ENCODE measurements at regions not wholly inside any gene's neighbourhood (a gene's known extent, or its start where the extent isn't known, plus 50 kb on each side); places are given as distances from the start of the nearest gene placed in this dataset.

GRCh38 chr13:33376212-33376611 is 90.7 kb upstream of the STARD13 start:
- no peak overlapping the region for H3K23ac ChIP-seq (ENCODE audit: low read length)
- H3K4ac ChIP-seq (ENCODE audit: low read depth, low read length) = no peak overlapping the region
- H3K79me2 ChIP-seq (ENCODE audit: control insufficient read depth, insufficient read depth, low read length) = no peaks in the 10 kb centered on the region
- H3K36me3 ChIP-seq (ENCODE audit: control insufficient read depth, insufficient read depth, low read length) = no peaks in the 10 kb centered on the region
- H4K8ac ChIP-seq (ENCODE audit: low read depth, low read length) = no peak overlapping the region
- H3K27ac ChIP-seq (ENCODE audit: low read depth, low read length) = no peak overlapping the region
- no peak overlapping the region for H3K4me3 ChIP-seq (ENCODE audit: low read length)
- H3K18ac ChIP-seq (ENCODE audit: low read length) = no peak overlapping the region
- WGBS (ENCODE audit: extremely low coverage, insufficient coverage, low lambda C conversion rate) = no CpG with 5 or more reads among the region's 1 CpG
- H2BK5ac ChIP-seq (ENCODE audit: low read length) = no peak overlapping the region
- H3K4me1 ChIP-seq (ENCODE audit: control insufficient read depth, low read depth, low read length) = peaks cover 2% of the 10 kb centered on the region
- H3K56ac ChIP-seq (ENCODE audit: low read length) = no peak overlapping the region
- no peak overlapping the region for H3K9ac ChIP-seq (ENCODE audit: low read length)
- no peaks in the 10 kb centered on the region for H3K27me3 ChIP-seq (ENCODE audit: insufficient read depth, low read length, poor library complexity)
- no peak overlapping the region for H3K4me2 ChIP-seq (ENCODE audit: low read length)
- H2BK15ac ChIP-seq (replicated peaks; ENCODE audit: low read depth) = no peak overlapping the region
- H2BK120ac ChIP-seq (ENCODE audit: low read depth, low read length) = no peak overlapping the region
- no peak for DNase-seq
- no peak overlapping the region for H2AK5ac ChIP-seq (ENCODE audit: low read length)
- H4K5ac ChIP-seq (ENCODE audit: low read length) = no peak overlapping the region
- no peaks in the 10 kb centered on the region for H3K79me1 ChIP-seq (ENCODE audit: low read length)

- H3K23ac ChIP-seq (ENCODE audit: low read length) = no peak overlapping the region
- no peak overlapping the region for H2BK5ac ChIP-seq (ENCODE audit: low read length)
- H3K36me3 ChIP-seq (ENCODE audit: control insufficient read depth, insufficient read depth, low read length) = no peaks in the 10 kb centered on the region
- H3K9ac ChIP-seq (ENCODE audit: low read length) = no peak overlapping the region
- no peaks in the 10 kb centered on the region for H3K27me3 ChIP-seq (ENCODE audit: insufficient read depth, low read length, poor library complexity)
- H3K27ac ChIP-seq (ENCODE audit: low read depth, low read length) = no peak overlapping the region
- no peak overlapping the region for H4K8ac ChIP-seq (ENCODE audit: low read depth, low read length)
- H3K18ac ChIP-seq (ENCODE audit: low read length) = no peak overlapping the region
- no peaks in the 10 kb centered on the region for H3K79me2 ChIP-seq (ENCODE audit: control insufficient read depth, insufficient read depth, low read length)
- H2AK5ac ChIP-seq (ENCODE audit: low read length) = no peak overlapping the region
- no peak overlapping the region for H3K4ac ChIP-seq (ENCODE audit: low read depth, low read length)
- no peak overlapping the region for H3K4me2 ChIP-seq (ENCODE audit: low read length)
- H3K56ac ChIP-seq (ENCODE audit: low read length) = no peak overlapping the region
- no peak for DNase-seq
- H3K4me3 ChIP-seq (ENCODE audit: low read length) = no peak overlapping the region
- no peak overlapping the region for H2BK15ac ChIP-seq (replicated peaks; ENCODE audit: low read depth)
- no peaks in the 10 kb centered on the region for H3K79me1 ChIP-seq (ENCODE audit: low read length)
- no CpG with 5 or more reads among the region's 4 CpGs for WGBS (ENCODE audit: extremely low coverage, insufficient coverage, low lambda C conversion rate)
- H3K4me1 ChIP-seq (ENCODE audit: control insufficient read depth, low read depth, low read length) = peaks cover 2% of the 10 kb centered on the region
- no peak overlapping the region for H4K5ac ChIP-seq (ENCODE audit: low read length)
- H2BK120ac ChIP-seq (ENCODE audit: low read depth, low read length) = no peak overlapping the region
Measured at GRCh38 chr13:33377411-33377810, 91.9 kb upstream of the STARD13 start.

GRCh38 chr13:33377825-33378224 is 92.3 kb upstream of the STARD13 start:
- no peak overlapping the region for H3K56ac ChIP-seq (ENCODE audit: low read length)
- no peak for DNase-seq
- no peak overlapping the region for H3K18ac ChIP-seq (ENCODE audit: low read length)
- H2BK5ac ChIP-seq (ENCODE audit: low read length) = no peak overlapping the region
- H3K23ac ChIP-seq (ENCODE audit: low read length) = no peak overlapping the region
- no peak overlapping the region for H3K4me2 ChIP-seq (ENCODE audit: low read length)
- H2BK120ac ChIP-seq (ENCODE audit: low read depth, low read length) = no peak overlapping the region
- H3K36me3 ChIP-seq (ENCODE audit: control insufficient read depth, insufficient read depth, low read length) = no peaks in the 10 kb centered on the region
- peaks cover 2% of the 10 kb centered on the region for H3K4me1 ChIP-seq (ENCODE audit: control insufficient read depth, low read depth, low read length)
- no peak overlapping the region for H3K4me3 ChIP-seq (ENCODE audit: low read length)
- no peak overlapping the region for H4K8ac ChIP-seq (ENCODE audit: low read depth, low read length)
- no peak overlapping the region for H4K5ac ChIP-seq (ENCODE audit: low read length)
- H2AK5ac ChIP-seq (ENCODE audit: low read length) = no peak overlapping the region
- H3K27me3 ChIP-seq (ENCODE audit: insufficient read depth, low read length, poor library complexity) = no peaks in the 10 kb centered on the region
- no peaks in the 10 kb centered on the region for H3K79me2 ChIP-seq (ENCODE audit: control insufficient read depth, insufficient read depth, low read length)
- no peak overlapping the region for H3K9ac ChIP-seq (ENCODE audit: low read length)
- no peaks in the 10 kb centered on the region for H3K79me1 ChIP-seq (ENCODE audit: low read length)
- H3K4ac ChIP-seq (ENCODE audit: low read depth, low read length) = no peak overlapping the region
- no peak overlapping the region for H2BK15ac ChIP-seq (replicated peaks; ENCODE audit: low read depth)
- no peak overlapping the region for H3K27ac ChIP-seq (ENCODE audit: low read depth, low read length)

GRCh38 chr13:33379608-33380007 is 94.1 kb upstream of the STARD13 start:
- Histone ChIP-seq H3K79me1 (ENCODE audit: low read length) (no peaks in the 10 kb centered on the region), H3K4me2 (ENCODE audit: low read length) (no peak overlapping the region), H3K4me1 (ENCODE audit: control insufficient read depth, low read depth, low read length) (peaks cover 3% of the 10 kb centered on the region), H3K23ac (ENCODE audit: low read length) (no peak overlapping the region), H2BK5ac (ENCODE audit: low read length) (no peak overlapping the region), H3K27me3 (ENCODE audit: insufficient read depth, low read length, poor library complexity) (no peaks in the 10 kb centered on the region), H2BK15ac (replicated peaks; ENCODE audit: low read depth) (no peak overlapping the region), H3K79me2 (ENCODE audit: control insufficient read depth, insufficient read depth, low read length) (no peaks in the 10 kb centered on the region), H2AK5ac (ENCODE audit: low read length) (no peak overlapping the region), H3K56ac (ENCODE audit: low read length) (no peak overlapping the region), H3K36me3 (ENCODE audit: control insufficient read depth, insufficient read depth, low read length) (no peaks in the 10 kb centered on the region), H3K4ac (ENCODE audit: low read depth, low read length) (no peak overlapping the region), H3K9ac (ENCODE audit: low read length) (no peak overlapping the region), H3K4me3 (ENCODE audit: low read length) (no peak overlapping the region), H3K18ac (ENCODE audit: low read length) (no peak overlapping the region), H4K5ac (ENCODE audit: low read length) (no peak overlapping the region), H4K8ac (ENCODE audit: low read depth, low read length) (no peak overlapping the region), H3K27ac (ENCODE audit: low read depth, low read length) (no peak overlapping the region), H2BK120ac (ENCODE audit: low read depth, low read length) (no peak overlapping the region)
- DNase-seq = peak; percentile 89

- no peak overlapping the region for H3K9ac ChIP-seq (ENCODE audit: low read length)
- H3K56ac ChIP-seq (ENCODE audit: low read length) = peak overlapping the region; percentile 17
- no peak overlapping the region for H2BK15ac ChIP-seq (replicated peaks; ENCODE audit: low read depth)
- no peaks in the 10 kb centered on the region for H3K79me2 ChIP-seq (ENCODE audit: control insufficient read depth, insufficient read depth, low read length)
- H4K5ac ChIP-seq (ENCODE audit: low read length) = no peak overlapping the region
- WGBS (ENCODE audit: extremely low coverage, insufficient coverage, low lambda C conversion rate) = no CpG with 5 or more reads among the region's 3 CpGs
- H2BK5ac ChIP-seq (ENCODE audit: low read length) = peak overlapping the region; percentile 56
- no peak overlapping the region for H3K27ac ChIP-seq (ENCODE audit: low read depth, low read length)
- no peak overlapping the region for H3K18ac ChIP-seq (ENCODE audit: low read length)
- H3K4ac ChIP-seq (ENCODE audit: low read depth, low read length) = no peak overlapping the region
- peak; percentile 68 for DNase-seq
- H3K4me1 ChIP-seq (ENCODE audit: control insufficient read depth, low read depth, low read length) = peaks cover 4% of the 10 kb centered on the region
- H3K4me3 ChIP-seq (ENCODE audit: low read length) = no peak overlapping the region
- H2BK120ac ChIP-seq (ENCODE audit: low read depth, low read length) = no peak overlapping the region
- H3K4me2 ChIP-seq (ENCODE audit: low read length) = no peak overlapping the region
- H3K23ac ChIP-seq (ENCODE audit: low read length) = no peak overlapping the region
- H3K27me3 ChIP-seq (ENCODE audit: insufficient read depth, low read length, poor library complexity) = no peaks in the 10 kb centered on the region
- H3K36me3 ChIP-seq (ENCODE audit: control insufficient read depth, insufficient read depth, low read length) = no peaks in the 10 kb centered on the region
- H4K8ac ChIP-seq (ENCODE audit: low read depth, low read length) = no peak overlapping the region
- peak overlapping the region; percentile 93 for H2AK5ac ChIP-seq (ENCODE audit: low read length)
- H3K79me1 ChIP-seq (ENCODE audit: low read length) = no peaks in the 10 kb centered on the region
Measured at GRCh38 chr13:33380487-33381079, 95.0 kb upstream of the STARD13 start.

- H3K4me1 ChIP-seq (ENCODE audit: control insufficient read depth, low read depth, low read length) = peaks cover 4% of the 10 kb centered on the region
- no peak overlapping the region for H4K8ac ChIP-seq (ENCODE audit: low read depth, low read length)
- H3K79me2 ChIP-seq (ENCODE audit: control insufficient read depth, insufficient read depth, low read length) = no peaks in the 10 kb centered on the region
- H3K4me2 ChIP-seq (ENCODE audit: low read length) = no peak overlapping the region
- H2BK5ac ChIP-seq (ENCODE audit: low read length) = no peak overlapping the region
- H3K4me3 ChIP-seq (ENCODE audit: low read length) = no peak overlapping the region
- H3K27me3 ChIP-seq (ENCODE audit: insufficient read depth, low read length, poor library complexity) = no peaks in the 10 kb centered on the region
- no peak overlapping the region for H3K27ac ChIP-seq (ENCODE audit: low read depth, low read length)
- H3K36me3 ChIP-seq (ENCODE audit: control insufficient read depth, insufficient read depth, low read length) = no peaks in the 10 kb centered on the region
- H3K56ac ChIP-seq (ENCODE audit: low read length) = no peak overlapping the region
- H3K4ac ChIP-seq (ENCODE audit: low read depth, low read length) = no peak overlapping the region
- H3K9ac ChIP-seq (ENCODE audit: low read length) = no peak overlapping the region
- H2AK5ac ChIP-seq (ENCODE audit: low read length) = no peak overlapping the region
- DNase-seq = no peak
- H3K79me1 ChIP-seq (ENCODE audit: low read length) = no peaks in the 10 kb centered on the region
- no CpG with 5 or more reads among the region's 5 CpGs for WGBS (ENCODE audit: extremely low coverage, insufficient coverage, low lambda C conversion rate)
- no peak overlapping the region for H4K5ac ChIP-seq (ENCODE audit: low read length)
- H3K23ac ChIP-seq (ENCODE audit: low read length) = no peak overlapping the region
- no peak overlapping the region for H3K18ac ChIP-seq (ENCODE audit: low read length)
- H2BK120ac ChIP-seq (ENCODE audit: low read depth, low read length) = no peak overlapping the region
- no peak overlapping the region for H2BK15ac ChIP-seq (replicated peaks; ENCODE audit: low read depth)
Measured at GRCh38 chr13:33381180-33381579, 95.6 kb upstream of the STARD13 start.
